ENCODE measurements at regions not wholly inside any gene's neighbourhood (a gene's known extent, or its start where the extent isn't known, plus 50 kb on each side); places are given as distances from the start of the nearest gene placed in this dataset.

DNA sequence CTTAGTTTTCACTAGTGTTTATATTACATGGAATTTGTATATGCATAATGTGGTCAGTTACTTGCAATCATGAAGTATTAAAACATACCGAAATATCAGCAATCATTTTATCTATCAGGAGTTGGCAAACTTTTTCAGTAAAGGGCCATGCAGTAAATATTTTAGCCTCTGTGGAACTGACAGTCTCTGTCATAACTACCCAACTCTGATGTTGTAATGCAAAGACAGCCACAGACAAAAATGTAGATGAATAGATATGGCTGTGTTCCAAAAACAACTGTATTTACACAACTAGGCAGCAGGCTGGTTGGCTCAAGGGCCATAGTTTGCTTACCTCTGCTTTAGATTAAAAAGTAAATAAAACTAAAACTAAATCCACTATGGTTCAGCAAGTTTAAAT lies 200.2 kb downstream of the HS3ST1 start (continued):
- TF ChIP-seq, protein P1, sequence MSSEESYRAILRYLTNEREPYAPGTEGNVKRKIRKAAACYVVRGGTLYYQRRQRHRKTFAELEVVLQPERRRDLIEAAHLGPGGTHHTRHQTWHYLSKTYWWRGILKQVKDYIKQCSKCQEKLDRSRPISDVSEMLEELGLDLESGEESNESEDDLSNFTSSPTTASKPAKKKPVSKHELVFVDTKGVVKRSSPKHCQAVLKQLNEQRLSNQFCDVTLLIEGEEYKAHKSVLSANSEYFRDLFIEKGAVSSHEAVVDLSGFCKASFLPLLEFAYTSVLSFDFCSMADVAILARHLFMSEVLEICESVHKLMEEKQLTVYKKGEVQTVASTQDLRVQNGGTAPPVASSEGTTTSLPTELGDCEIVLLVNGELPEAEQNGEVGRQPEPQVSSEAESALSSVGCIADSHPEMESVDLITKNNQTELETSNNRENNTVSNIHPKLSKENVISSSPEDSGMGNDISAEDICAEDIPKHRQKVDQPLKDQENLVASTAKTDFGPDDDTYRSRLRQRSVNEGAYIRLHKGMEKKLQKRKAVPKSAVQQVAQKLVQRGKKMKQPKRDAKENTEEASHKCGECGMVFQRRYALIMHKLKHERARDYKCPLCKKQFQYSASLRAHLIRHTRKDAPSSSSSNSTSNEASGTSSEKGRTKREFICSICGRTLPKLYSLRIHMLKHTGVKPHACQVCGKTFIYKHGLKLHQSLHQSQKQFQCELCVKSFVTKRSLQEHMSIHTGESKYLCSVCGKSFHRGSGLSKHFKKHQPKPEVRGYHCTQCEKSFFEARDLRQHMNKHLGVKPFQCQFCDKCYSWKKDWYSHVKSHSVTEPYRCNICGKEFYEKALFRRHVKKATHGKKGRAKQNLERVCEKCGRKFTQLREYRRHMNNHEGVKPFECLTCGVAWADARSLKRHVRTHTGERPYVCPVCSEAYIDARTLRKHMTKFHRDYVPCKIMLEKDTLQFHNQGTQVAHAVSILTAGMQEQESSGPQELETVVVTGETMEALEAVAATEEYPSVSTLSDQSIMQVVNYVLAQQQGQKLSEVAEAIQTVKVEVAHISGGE (CRISPR knock-in tag; IDR thresholded peaks at IDR 0.05) = no peak
- no peak for TF ChIP-seq CCNT2 (IDR thresholded peaks at IDR 0.05; ENCODE audit: borderline replicate concordance, extremely low read depth, insufficient read length, low read depth, low read length)
- TF ChIP-seq, protein P2, sequence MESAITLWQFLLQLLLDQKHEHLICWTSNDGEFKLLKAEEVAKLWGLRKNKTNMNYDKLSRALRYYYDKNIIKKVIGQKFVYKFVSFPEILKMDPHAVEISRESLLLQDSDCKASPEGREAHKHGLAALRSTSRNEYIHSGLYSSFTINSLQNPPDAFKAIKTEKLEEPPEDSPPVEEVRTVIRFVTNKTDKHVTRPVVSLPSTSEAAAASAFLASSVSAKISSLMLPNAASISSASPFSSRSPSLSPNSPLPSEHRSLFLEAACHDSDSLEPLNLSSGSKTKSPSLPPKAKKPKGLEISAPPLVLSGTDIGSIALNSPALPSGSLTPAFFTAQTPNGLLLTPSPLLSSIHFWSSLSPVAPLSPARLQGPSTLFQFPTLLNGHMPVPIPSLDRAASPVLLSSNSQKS (CRISPR knock-in tag; IDR thresholded peaks at IDR 0.05) = no peak
- TF ChIP-seq, protein P3, sequence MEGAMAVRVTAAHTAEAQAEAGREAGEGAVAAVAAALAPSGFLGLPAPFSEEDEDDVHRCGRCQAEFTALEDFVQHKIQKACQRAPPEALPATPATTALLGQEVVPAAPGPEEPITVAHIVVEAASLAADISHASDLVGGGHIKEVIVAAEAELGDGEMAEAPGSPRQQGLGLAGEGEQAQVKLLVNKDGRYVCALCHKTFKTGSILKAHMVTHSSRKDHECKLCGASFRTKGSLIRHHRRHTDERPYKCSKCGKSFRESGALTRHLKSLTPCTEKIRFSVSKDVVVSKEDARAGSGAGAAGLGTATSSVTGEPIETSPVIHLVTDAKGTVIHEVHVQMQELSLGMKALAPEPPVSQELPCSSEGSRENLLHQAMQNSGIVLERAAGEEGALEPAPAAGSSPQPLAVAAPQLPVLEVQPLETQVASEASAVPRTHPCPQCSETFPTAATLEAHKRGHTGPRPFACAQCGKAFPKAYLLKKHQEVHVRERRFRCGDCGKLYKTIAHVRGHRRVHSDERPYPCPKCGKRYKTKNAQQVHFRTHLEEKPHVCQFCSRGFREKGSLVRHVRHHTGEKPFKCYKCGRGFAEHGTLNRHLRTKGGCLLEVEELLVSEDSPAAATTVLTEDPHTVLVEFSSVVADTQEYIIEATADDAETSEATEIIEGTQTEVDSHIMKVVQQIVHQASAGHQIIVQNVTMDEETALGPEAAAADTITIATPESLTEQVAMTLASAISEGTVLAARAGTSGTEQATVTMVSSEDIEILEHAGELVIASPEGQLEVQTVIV (CRISPR knock-in tag; IDR thresholded peaks at IDR 0.05; ENCODE audit: borderline replicate concordance) = no peak
- TF ChIP-seq FUS (optimal IDR thresholded peaks at IDR 0.05; ENCODE audit: low read depth, low read length) = no peak
- TF ChIP-seq, protein P4, sequence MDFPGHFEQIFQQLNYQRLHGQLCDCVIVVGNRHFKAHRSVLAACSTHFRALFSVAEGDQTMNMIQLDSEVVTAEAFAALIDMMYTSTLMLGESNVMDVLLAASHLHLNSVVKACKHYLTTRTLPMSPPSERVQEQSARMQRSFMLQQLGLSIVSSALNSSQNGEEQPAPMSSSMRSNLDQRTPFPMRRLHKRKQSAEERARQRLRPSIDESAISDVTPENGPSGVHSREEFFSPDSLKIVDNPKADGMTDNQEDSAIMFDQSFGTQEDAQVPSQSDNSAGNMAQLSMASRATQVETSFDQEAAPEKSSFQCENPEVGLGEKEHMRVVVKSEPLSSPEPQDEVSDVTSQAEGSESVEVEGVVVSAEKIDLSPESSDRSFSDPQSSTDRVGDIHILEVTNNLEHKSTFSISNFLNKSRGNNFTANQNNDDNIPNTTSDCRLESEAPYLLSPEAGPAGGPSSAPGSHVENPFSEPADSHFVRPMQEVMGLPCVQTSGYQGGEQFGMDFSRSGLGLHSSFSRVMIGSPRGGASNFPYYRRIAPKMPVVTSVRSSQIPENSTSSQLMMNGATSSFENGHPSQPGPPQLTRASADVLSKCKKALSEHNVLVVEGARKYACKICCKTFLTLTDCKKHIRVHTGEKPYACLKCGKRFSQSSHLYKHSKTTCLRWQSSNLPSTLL (IDR thresholded peaks at IDR 0.05) = no peak
- no peak for TF ChIP-seq SP1 (CRISPR knock-in tag; IDR thresholded peaks at IDR 0.05)
- TF ChIP-seq MTA2 (IDR thresholded peaks at IDR 0.05; ENCODE audit: low read depth) = no peak
- TF ChIP-seq C11orf30 (IDR thresholded peaks at IDR 0.05; ENCODE audit: low read depth) = no peak
- no peak for TF ChIP-seq HEY1 (CRISPR knock-in tag; IDR thresholded peaks at IDR 0.05; ENCODE audit: borderline replicate concordance)
- TF ChIP-seq ETV6 (IDR thresholded peaks at IDR 0.05; ENCODE audit: borderline replicate concordance in 1 of 2, low read depth in 2 of 2, low read length in 1 of 2) = no peak
- no peak for TF ChIP-seq ETV6 (CRISPR knock-in tag; IDR thresholded peaks at IDR 0.05; ENCODE audit: borderline replicate concordance)
- TF ChIP-seq ZNF778 (CRISPR knock-in tag; IDR thresholded peaks at IDR 0.05) = no peak
